ENCODE measurements at regions not wholly inside any gene's neighbourhood (a gene's known extent, or its start where the extent isn't known, plus 50 kb on each side); places are given as distances from the start of the nearest gene placed in this dataset.

GRCh38 chr13:47064381-47064780 is 167.5 kb upstream of the HTR2A start:
- H3K27ac ChIP-seq: no peak overlapping the region
- ATAC-seq (replicated peaks in 6 of 8): no peak
- no peaks in the 10 kb centered on the region for H3K4me1 ChIP-seq (replicated peaks in 1 of 2)
- 8 to 83% (median 40%) methylated on average over 1 to 2 of the region's 2 CpGs for WGBS, 10 experiments
- H3K4me3 ChIP-seq: no peak overlapping the region
- in situ Hi-C loops (cut with MboI; ENCODE audit: low pct_unique_long_range_greater_than_20kb in 2 of 9, low sequenced_read_pairs in 9 of 9, unreplicated experiment in 9 of 9): no loop called here

- in situ Hi-C loops (cut with MboI; ENCODE audit: low pct_unique_long_range_greater_than_20kb in 2 of 9, low sequenced_read_pairs in 9 of 9, unreplicated experiment in 9 of 9): no loop called here
- peak in 1 of 8 experiments; percentile 36 for ATAC-seq (replicated peaks in 6 of 8)
- no peaks in the 10 kb centered on the region for H3K4me1 ChIP-seq (replicated peaks in 1 of 2)
- H3K27ac ChIP-seq: no peak overlapping the region
- WGBS, 10 experiments: 33 to 96% (median 70%) methylated on average over 2 to 4 of the region's 4 CpGs
- H3K4me3 ChIP-seq: no peak overlapping the region
These were observed 152.6 kb upstream of the HTR2A start for GRCh38 chr13:47049276-47049989.

GRCh38 chr13:47046706-47047105 is 149.9 kb upstream of the HTR2A start:
- no peak overlapping the region for H3K4me3 ChIP-seq
- WGBS, 10 experiments: 33 to 100% (median 92%) methylated on average over 1 to 2 of the region's 2 CpGs; no CpG with 5 or more reads in 1 of the 10 experiments
- H3K4me1 ChIP-seq (replicated peaks in 1 of 2): no peaks in the 10 kb centered on the region
- in situ Hi-C loops (cut with MboI; ENCODE audit: low pct_unique_long_range_greater_than_20kb in 2 of 9, low sequenced_read_pairs in 9 of 9, unreplicated experiment in 9 of 9): no loop called here
- ATAC-seq (replicated peaks in 6 of 8): no peak
- H3K27ac ChIP-seq: no peak overlapping the region

GRCh38 chr13:47044842-47045241 is 148.0 kb upstream of the HTR2A start:
- H3K4me3 ChIP-seq: no peak overlapping the region
- H3K4me1 ChIP-seq (replicated peaks in 1 of 2): no peaks in the 10 kb centered on the region
- ATAC-seq (replicated peaks in 6 of 8): peak in 1 of 8 experiments; percentile 38
- WGBS, 10 experiments: 0 to 100% (median 81%) methylated on average over 1 to 2 of the region's 2 CpGs; no CpG with 5 or more reads in 1 of the 10 experiments
- in situ Hi-C loops (cut with MboI; ENCODE audit: low pct_unique_long_range_greater_than_20kb in 2 of 9, low sequenced_read_pairs in 9 of 9, unreplicated experiment in 9 of 9): no loop called here
- H3K27ac ChIP-seq: no peak overlapping the region

- Histone ChIP-seq H3K27ac (no peak overlapping the region), H3K4me3 (no peak overlapping the region), H3K4me1 (replicated peaks in 1 of 2) (peaks cover 3 to 9% of the 10 kb centered on the region in 2 donors)
- in situ Hi-C loops (cut with MboI; ENCODE audit: low pct_unique_long_range_greater_than_20kb in 2 of 9, low sequenced_read_pairs in 9 of 9, unreplicated experiment in 9 of 9): no loop called here
- WGBS, 10 experiments: 0 to 100% (median 86%) methylated on average over 1 to 2 of the region's 2 CpGs; no CpG with 5 or more reads in 1 of the 10 experiments
- ATAC-seq (replicated peaks in 6 of 8): peak in 1 of 8 experiments; percentile 72
These were observed 142.3 kb upstream of the HTR2A start for GRCh38 chr13:47039106-47039505.

GRCh38 chr13:47038188-47038587 is 141.3 kb upstream of the HTR2A start:
- in situ Hi-C loops (cut with MboI; ENCODE audit: low pct_unique_long_range_greater_than_20kb in 2 of 9, low sequenced_read_pairs in 9 of 9, unreplicated experiment in 9 of 9): no loop called here
- H3K27ac ChIP-seq: no peak overlapping the region
- 0 to 100% (median 18%) methylated on average over 1 of the region's 1 CpG; no CpG with 5 or more reads in 2 of the 10 experiments for WGBS, 10 experiments
- peak in 3 of 8 experiments; percentile 53 to 75 (median 59) for ATAC-seq (replicated peaks in 6 of 8)
- no peak overlapping the region for H3K4me3 ChIP-seq
- H3K4me1 ChIP-seq (replicated peaks in 1 of 2): peaks cover 3 to 9% of the 10 kb centered on the region in 2 donors

- no peak overlapping the region for H3K27ac ChIP-seq
- H3K4me1 ChIP-seq (replicated peaks in 1 of 2): peaks cover 3 to 9% of the 10 kb centered on the region in 2 donors
- no peak for ATAC-seq (replicated peaks in 6 of 8)
- in situ Hi-C loops (cut with MboI; ENCODE audit: low pct_unique_long_range_greater_than_20kb in 2 of 9, low sequenced_read_pairs in 9 of 9, unreplicated experiment in 9 of 9): no loop called here
- no peak overlapping the region for H3K4me3 ChIP-seq
- WGBS, 10 experiments: 46 to 97% (median 76%) methylated on average over 2 to 5 of the region's 5 CpGs
These were observed 139.6 kb upstream of the HTR2A start for GRCh38 chr13:47036294-47037008.

- peaks cover under 1 to 3% of the 10 kb centered on the region in 2 donors for H3K4me1 ChIP-seq (replicated peaks in 1 of 2)
- no peak overlapping the region for H3K27ac ChIP-seq
- peak in 1 of 8 experiments; percentile 20 for ATAC-seq (replicated peaks in 6 of 8)
- no peak overlapping the region for H3K4me3 ChIP-seq
- 0 to 100% (median 81%) methylated on average over 1 to 2 of the region's 2 CpGs for WGBS, 10 experiments
- in situ Hi-C loops (cut with MboI; ENCODE audit: low pct_unique_long_range_greater_than_20kb in 2 of 9, low sequenced_read_pairs in 9 of 9, unreplicated experiment in 9 of 9): no loop called here
These were observed 136.4 kb upstream of the HTR2A start for GRCh38 chr13:47033216-47033615.

- in situ Hi-C loops (cut with MboI; ENCODE audit: low pct_unique_long_range_greater_than_20kb in 2 of 9, low sequenced_read_pairs in 9 of 9, unreplicated experiment in 9 of 9): no loop called here
- ATAC-seq (replicated peaks in 6 of 8): peak in 5 of 8 experiments; percentile 11 to 43 (median 22)
- Histone ChIP-seq H3K4me1 (replicated peaks in 1 of 2) (peaks cover 8 to 15% of the 10 kb centered on the region in 2 donors), H3K4me3 (no peak overlapping the region), H3K27ac (no peak overlapping the region)
- 33 to 83% (median 61%) methylated on average over 2 to 6 of the region's 6 CpGs for WGBS, 10 experiments
These were observed 131.1 kb upstream of the HTR2A start for GRCh38 chr13:47027780-47028437.

GRCh38 chr13:47025791-47026447 is 129.1 kb upstream of the HTR2A start:
- Histone ChIP-seq H3K27ac (no peak overlapping the region), H3K4me3 (no peak overlapping the region), H3K4me1 (replicated peaks in 1 of 2) (peaks cover 8 to 15% of the 10 kb centered on the region in 2 donors)
- WGBS, 10 experiments: 59 to 100% (median 76%) methylated on average over 2 to 5 of the region's 5 CpGs
- in situ Hi-C loops (cut with MboI; ENCODE audit: low pct_unique_long_range_greater_than_20kb in 2 of 9, low sequenced_read_pairs in 9 of 9, unreplicated experiment in 9 of 9): no loop called here
- ATAC-seq (replicated peaks in 6 of 8): peak in 4 of 8 experiments; percentile 38 to 74 (median 64)

- in situ Hi-C loops (cut with MboI; ENCODE audit: low pct_unique_long_range_greater_than_20kb in 2 of 9, low sequenced_read_pairs in 9 of 9, unreplicated experiment in 9 of 9): no loop called here
These were observed 123.1 kb upstream of the HTR2A start for GRCh38 chr13:47019977-47020376.

GRCh38 chr13:47017476-47017875 is 120.6 kb upstream of the HTR2A start:
- H3K4me3 ChIP-seq: no peak overlapping the region
- 0 to 100% (median 36%) methylated on average over 1 of the region's 1 CpG; no CpG with 5 or more reads in 2 of the 10 experiments for WGBS, 10 experiments
- in situ Hi-C loops (cut with MboI; ENCODE audit: low pct_unique_long_range_greater_than_20kb in 2 of 9, low sequenced_read_pairs in 9 of 9, unreplicated experiment in 9 of 9): no loop called here
- no peak for ATAC-seq (replicated peaks in 6 of 8)
- no peak overlapping the region for H3K27ac ChIP-seq
- H3K4me1 ChIP-seq (replicated peaks in 1 of 2): no peaks in the 10 kb centered on the region

More at GRCh38 chr13:47019977-47020376, 123.1 kb upstream of the HTR2A start:
- H3K4me3 ChIP-seq: no peak overlapping the region
- no peak for ATAC-seq (replicated peaks in 6 of 8)
- H3K27ac ChIP-seq: no peak overlapping the region
- H3K4me1 ChIP-seq (replicated peaks in 1 of 2): peaks cover 0 to 3% of the 10 kb centered on the region in 2 donors

GRCh38 chr13:47008318-47008717 is 111.5 kb upstream of the HTR2A start:
- in situ Hi-C loops (cut with MboI; ENCODE audit: low pct_unique_long_range_greater_than_20kb in 2 of 9, low sequenced_read_pairs in 9 of 9, unreplicated experiment in 9 of 9): no loop called here
- 31 to 100% (median 93%) methylated on average over 1 to 2 of the region's 2 CpGs; no CpG with 5 or more reads in 1 of the 10 experiments for WGBS, 10 experiments
- no peak overlapping the region for H3K27ac ChIP-seq
- no peaks in the 10 kb centered on the region for H3K4me1 ChIP-seq (replicated peaks in 1 of 2)
- no peak overlapping the region for H3K4me3 ChIP-seq
- ATAC-seq (replicated peaks in 6 of 8): no peak

Data from motor neuron (in vitro differentiated cells).